Activated naive CD8-positive, alpha-beta T cell treated with anti-CD3 and anti-CD28 coated beads for 36 hours (primary cell): ENCODE measurements at regions not wholly inside any gene's neighbourhood (a gene's known extent, or its start where the extent isn't known, plus 50 kb on each side); places are given as distances from the start of the nearest gene placed in this dataset.
A peak's percentile ranks its signal among the peaks of the same experiment; 100 is the strongest.

Source experiments
- DNase-seq: peaks from one replicate; pipeline ENCODE4 v3.0.0; 2021
- H3K27ac Mint-ChIP-seq: one replicate; pipeline ENCODE4 v1.8.0; 2022; ENCODE audit warnings: mild to moderate bottlenecking, moderate library complexity, mixed read lengths
- H3K27me3 Mint-ChIP-seq: one replicate; pipeline ENCODE4 v1.8.0; 2022; ENCODE audit warnings: mild to moderate bottlenecking, mixed read lengths
- H3K36me3 Mint-ChIP-seq: one replicate; pipeline ENCODE4 v1.8.0; 2021; ENCODE audit warnings: mild to moderate bottlenecking, mixed read lengths
- H3K4me1 Mint-ChIP-seq: one replicate; pipeline ENCODE4 v1.8.0; 2021; ENCODE audit warnings: mixed read lengths
- H3K4me3 Mint-ChIP-seq: one replicate; pipeline ENCODE4 v1.8.0; 2022; ENCODE audit warnings: mild to moderate bottlenecking, moderate library complexity, mixed read lengths
- H3K9me3 Mint-ChIP-seq: one replicate; pipeline ENCODE4 v1.8.0; 2022; ENCODE audit warnings: mixed read lengths

- Mint-ChIP-seq H3K4me1 (peaks cover 4% of the 10 kb centered on the region), H3K27me3 (peaks cover 13% of the 10 kb centered on the region), H3K36me3 (no peaks in the 10 kb centered on the region), H3K9me3 (no peaks in the 10 kb centered on the region), H3K4me3 (no peak overlapping the region), H3K27ac (no peak overlapping the region)
- no peak for DNase-seq
These were observed 496.9 kb upstream of the CELF2 start for GRCh38 chr10:10520491-10521385.

- Mint-ChIP-seq H3K27me3 (peaks cover 6% of the 10 kb centered on the region), H3K36me3 (no peaks in the 10 kb centered on the region), H3K4me1 (no peaks in the 10 kb centered on the region), H3K27ac (no peak overlapping the region), H3K4me3 (no peak overlapping the region), H3K9me3 (no peaks in the 10 kb centered on the region)
- DNase-seq: no peak
These were observed 490.8 kb upstream of the CELF2 start for GRCh38 chr10:10526846-10527245.

- DNase-seq: no peak
- H3K4me1 Mint-ChIP-seq: no peaks in the 10 kb centered on the region
- peak overlapping the region; percentile 43 for H3K27ac Mint-ChIP-seq
- no peaks in the 10 kb centered on the region for H3K36me3 Mint-ChIP-seq
- H3K4me3 Mint-ChIP-seq: no peak overlapping the region
- peaks cover 6% of the 10 kb centered on the region for H3K27me3 Mint-ChIP-seq
- H3K9me3 Mint-ChIP-seq: no peaks in the 10 kb centered on the region
These were observed 489.7 kb upstream of the CELF2 start for GRCh38 chr10:10527861-10528562.

- Mint-ChIP-seq H3K9me3 (no peaks in the 10 kb centered on the region), H3K4me1 (no peaks in the 10 kb centered on the region), H3K27ac (no peak overlapping the region), H3K4me3 (no peak overlapping the region), H3K27me3 (peaks cover 6% of the 10 kb centered on the region), H3K36me3 (no peaks in the 10 kb centered on the region)
- no peak for DNase-seq
These were observed 489.1 kb upstream of the CELF2 start for GRCh38 chr10:10528563-10528910.

GRCh38 chr10:10530313-10530712 lies 487.4 kb upstream of the CELF2 start:
- Mint-ChIP-seq H3K27me3 (peaks cover 12% of the 10 kb centered on the region), H3K4me1 (no peaks in the 10 kb centered on the region), H3K36me3 (no peaks in the 10 kb centered on the region), H3K4me3 (no peak overlapping the region), H3K27ac (no peak overlapping the region), H3K9me3 (no peaks in the 10 kb centered on the region)
- DNase-seq: no peak

GRCh38 chr10:10532236-10532635 lies 485.4 kb upstream of the CELF2 start:
- Mint-ChIP-seq H3K4me1 (no peaks in the 10 kb centered on the region), H3K9me3 (no peaks in the 10 kb centered on the region), H3K27me3 (peaks cover 13% of the 10 kb centered on the region), H3K27ac (no peak overlapping the region), H3K36me3 (no peaks in the 10 kb centered on the region), H3K4me3 (no peak overlapping the region)
- no peak for DNase-seq

DNA sequence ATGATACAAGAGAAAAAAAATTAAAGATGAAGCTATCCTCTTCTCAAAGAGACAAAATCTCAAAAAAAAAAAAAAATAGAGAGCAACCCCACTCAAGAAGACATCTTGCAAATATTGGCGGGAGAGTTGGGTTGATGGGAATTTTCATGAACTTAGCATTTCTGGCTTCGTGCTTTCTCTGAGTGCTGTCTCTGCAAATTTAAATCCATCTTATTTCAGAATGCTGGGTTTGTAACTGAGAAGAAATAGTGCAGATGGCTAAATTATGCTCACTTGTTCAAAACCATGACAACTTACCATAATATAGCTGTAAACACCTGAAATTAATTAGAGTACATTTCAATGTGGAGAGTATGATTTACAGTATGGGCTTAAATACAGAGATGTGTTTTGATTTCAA lies 484.8 kb upstream of the CELF2 start:
- Mint-ChIP-seq H3K27ac (no peak overlapping the region), H3K9me3 (no peaks in the 10 kb centered on the region), H3K27me3 (peaks cover 13% of the 10 kb centered on the region), H3K4me1 (no peaks in the 10 kb centered on the region), H3K36me3 (no peaks in the 10 kb centered on the region), H3K4me3 (no peak overlapping the region)
- DNase-seq: no peak

DNA sequence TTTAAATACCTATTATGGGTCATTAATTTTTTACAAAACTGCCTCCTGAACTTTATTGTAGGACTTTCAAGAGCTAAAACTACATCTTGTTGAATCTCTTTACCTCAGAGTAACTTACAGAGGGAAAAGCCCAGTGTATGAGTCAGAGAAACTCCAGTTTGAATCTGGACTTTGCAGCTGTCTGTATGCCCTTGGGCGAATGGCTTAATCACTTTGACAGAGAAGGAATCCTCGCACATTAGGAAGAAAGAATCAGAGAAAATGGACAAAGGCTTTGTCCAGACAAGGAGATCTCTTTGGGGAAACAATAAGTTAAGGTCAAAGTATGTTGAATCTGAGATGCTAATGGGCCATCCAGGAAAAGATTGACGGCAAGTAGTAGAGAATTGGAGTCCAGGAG lies 484.2 kb upstream of the CELF2 start:
- H3K9me3 Mint-ChIP-seq: no peaks in the 10 kb centered on the region
- no peak overlapping the region for H3K4me3 Mint-ChIP-seq
- no peaks in the 10 kb centered on the region for H3K4me1 Mint-ChIP-seq
- DNase-seq: no peak
- H3K36me3 Mint-ChIP-seq: no peaks in the 10 kb centered on the region
- peaks cover 13% of the 10 kb centered on the region for H3K27me3 Mint-ChIP-seq
- H3K27ac Mint-ChIP-seq: no peak overlapping the region

GRCh38 chr10:10538326-10538725 lies 479.3 kb upstream of the CELF2 start:
- no peaks in the 10 kb centered on the region for H3K4me1 Mint-ChIP-seq
- H3K4me3 Mint-ChIP-seq: no peak overlapping the region
- H3K27ac Mint-ChIP-seq: no peak overlapping the region
- no peaks in the 10 kb centered on the region for H3K9me3 Mint-ChIP-seq
- no peak for DNase-seq
- H3K36me3 Mint-ChIP-seq: no peaks in the 10 kb centered on the region
- H3K27me3 Mint-ChIP-seq: peaks cover 18% of the 10 kb centered on the region

DNA sequence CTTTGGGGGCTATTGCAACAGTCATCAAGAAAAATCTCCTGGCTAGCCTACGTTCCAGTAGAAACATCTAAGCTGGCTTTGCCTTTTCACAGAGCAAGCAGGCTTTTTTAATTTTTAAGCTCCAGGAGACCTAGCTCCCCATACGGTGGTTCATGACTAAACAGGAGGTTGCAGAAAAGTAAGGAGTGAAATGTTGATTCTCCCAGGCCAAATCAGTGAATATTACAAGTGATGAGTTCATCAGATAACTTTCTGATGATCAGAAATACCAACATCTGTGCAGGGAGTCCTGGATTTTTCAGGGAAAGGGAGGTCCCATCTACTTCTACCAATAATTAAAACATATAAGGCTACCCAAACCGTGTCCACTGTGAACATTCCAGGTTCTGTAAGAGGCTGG lies 477.3 kb upstream of the CELF2 start:
- H3K36me3 Mint-ChIP-seq: no peaks in the 10 kb centered on the region
- H3K4me1 Mint-ChIP-seq: no peaks in the 10 kb centered on the region
- H3K27ac Mint-ChIP-seq: no peak overlapping the region
- H3K27me3 Mint-ChIP-seq: peaks cover 18% of the 10 kb centered on the region
- no peaks in the 10 kb centered on the region for H3K9me3 Mint-ChIP-seq
- no peak overlapping the region for H3K4me3 Mint-ChIP-seq
- DNase-seq: no peak

DNA sequence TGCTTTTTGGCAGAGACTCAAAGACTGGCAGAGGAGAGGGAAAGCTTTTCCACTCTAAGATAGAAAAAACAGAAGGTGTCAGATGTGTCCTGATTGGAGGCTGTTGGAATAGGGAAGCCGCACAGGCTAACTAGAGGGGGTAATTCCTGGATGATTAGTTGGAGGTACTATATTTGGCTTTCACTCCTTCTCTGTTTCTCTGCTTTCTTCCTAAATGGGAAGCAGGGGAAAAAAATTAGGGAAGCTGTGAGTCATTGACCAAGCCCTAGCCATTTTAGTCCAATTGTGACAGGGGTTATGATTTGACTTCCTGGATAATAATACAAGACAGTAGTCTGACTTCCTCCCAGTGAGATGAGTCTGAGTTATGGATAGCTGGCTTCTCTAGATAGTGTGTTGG lies 475.2 kb upstream of the CELF2 start:
- H3K4me3 Mint-ChIP-seq: no peak overlapping the region
- no peak overlapping the region for H3K27ac Mint-ChIP-seq
- H3K27me3 Mint-ChIP-seq: peaks cover 15% of the 10 kb centered on the region
- H3K4me1 Mint-ChIP-seq: no peaks in the 10 kb centered on the region
- no peaks in the 10 kb centered on the region for H3K9me3 Mint-ChIP-seq
- no peak for DNase-seq
- H3K36me3 Mint-ChIP-seq: no peaks in the 10 kb centered on the region

GRCh38 chr10:10544890-10545289 lies 472.8 kb upstream of the CELF2 start:
- H3K27me3 Mint-ChIP-seq: peaks cover 16% of the 10 kb centered on the region
- no peak overlapping the region for H3K4me3 Mint-ChIP-seq
- H3K4me1 Mint-ChIP-seq: no peaks in the 10 kb centered on the region
- DNase-seq: no peak
- no peaks in the 10 kb centered on the region for H3K36me3 Mint-ChIP-seq
- no peak overlapping the region for H3K27ac Mint-ChIP-seq
- H3K9me3 Mint-ChIP-seq: no peaks in the 10 kb centered on the region

GRCh38 chr10:10545771-10546170 lies 471.9 kb upstream of the CELF2 start:
- no peak overlapping the region for H3K4me3 Mint-ChIP-seq
- DNase-seq: no peak
- no peaks in the 10 kb centered on the region for H3K9me3 Mint-ChIP-seq
- no peaks in the 10 kb centered on the region for H3K36me3 Mint-ChIP-seq
- no peak overlapping the region for H3K27ac Mint-ChIP-seq
- peaks cover 16% of the 10 kb centered on the region for H3K27me3 Mint-ChIP-seq
- no peaks in the 10 kb centered on the region for H3K4me1 Mint-ChIP-seq

DNA sequence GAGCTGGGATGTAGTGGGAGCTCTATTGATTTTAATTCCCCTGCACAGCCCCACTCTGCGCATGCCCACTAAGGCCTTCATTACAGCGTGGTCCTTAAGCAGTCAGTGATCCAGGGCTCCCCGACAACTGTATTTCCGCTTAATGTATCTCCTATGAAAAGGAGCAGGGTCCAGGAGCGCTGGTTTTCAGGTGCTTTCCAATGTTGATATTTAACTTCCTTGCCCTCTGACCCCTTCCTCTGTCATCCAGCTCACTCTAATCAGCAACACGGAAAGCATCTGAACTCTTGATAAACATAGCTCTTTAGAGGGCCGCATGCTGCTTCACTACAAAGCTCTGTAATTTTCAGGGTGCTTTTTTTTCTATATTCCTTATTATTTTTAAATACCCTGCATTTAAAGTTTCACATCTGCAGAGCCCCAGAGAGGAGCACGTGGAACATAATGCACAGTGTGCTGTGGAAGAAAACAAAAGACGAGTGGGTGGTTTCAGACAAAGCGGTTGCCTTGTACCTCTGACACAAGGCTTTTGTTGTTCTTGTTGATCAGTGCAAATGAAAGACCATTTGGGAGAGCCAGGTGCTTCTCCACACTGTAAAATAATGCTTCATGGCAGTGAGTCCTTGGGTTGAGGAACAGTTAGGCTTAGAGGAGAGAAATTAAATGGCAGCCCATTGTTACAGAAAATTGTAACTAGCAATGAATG lies 465.9 kb upstream of the CELF2 start:
- Mint-ChIP-seq H3K4me1 (no peaks in the 10 kb centered on the region), H3K27ac (no peak overlapping the region), H3K27me3 (peaks cover 5% of the 10 kb centered on the region), H3K9me3 (no peaks in the 10 kb centered on the region), H3K36me3 (no peaks in the 10 kb centered on the region), H3K4me3 (no peak overlapping the region)
- no peak for DNase-seq

DNA sequence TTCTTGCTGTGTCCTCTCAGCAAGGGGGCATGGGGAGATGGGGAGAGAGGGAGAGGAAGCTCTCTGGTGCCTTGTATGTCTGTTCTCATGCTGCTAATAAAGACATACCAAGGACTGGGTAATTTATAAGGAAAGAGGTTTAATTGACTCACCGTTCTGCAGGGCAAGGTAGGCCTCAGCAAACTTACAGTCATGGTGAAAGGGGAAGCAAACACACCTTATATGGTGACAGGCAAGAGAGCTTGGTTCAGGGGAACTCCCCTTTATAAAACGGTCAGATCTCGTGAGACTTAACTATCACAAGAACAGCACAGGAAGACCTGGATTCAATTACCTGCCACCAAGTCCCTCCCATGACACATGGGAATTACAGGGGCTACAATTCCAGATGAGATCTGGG lies 464.7 kb upstream of the CELF2 start:
- Mint-ChIP-seq H3K36me3 (no peaks in the 10 kb centered on the region), H3K27me3 (no peaks in the 10 kb centered on the region), H3K27ac (no peak overlapping the region)

More for the DNA sequence above, 464.7 kb upstream of the CELF2 start:
- Mint-ChIP-seq H3K4me1 (no peaks in the 10 kb centered on the region), H3K4me3 (no peak overlapping the region), H3K9me3 (no peaks in the 10 kb centered on the region)
- no peak for DNase-seq
